ENCODE measurements at regions not wholly inside any gene's neighbourhood (a gene's known extent, or its start where the extent isn't known, plus 50 kb on each side); places are given as distances from the start of the nearest gene placed in this dataset.
"Not testable (repeated sequence)": the region's sequence is repeated elsewhere in the genome, so short reads cannot be mapped to it uniquely, and the experiment has no call there.

GRCh38 chrY:17511984-17512383 lies 368.0 kb downstream of the CDY2B start:
- H3K36me3 Mint-ChIP-seq; H3K4me1 Mint-ChIP-seq; H3K27ac Mint-ChIP-seq; DNase-seq; H3K27me3 ChIP-seq (ENCODE audit: control insufficient read depth, insufficient read depth, low read length); H3K4me3 Mint-ChIP-seq; H3K27me3 Mint-ChIP-seq (ENCODE audit: low read depth in 2 of 2); H3K9me3 ChIP-seq (ENCODE audit: control insufficient read depth, insufficient read depth, low read length); H3K4me1 ChIP-seq (ENCODE audit: control insufficient read depth, insufficient read depth, low read length); H3K9me3 Mint-ChIP-seq; ATAC-seq; H3K4me3 ChIP-seq (ENCODE audit: low read length); intact Hi-C loops (cut with micrococcal nuclease); H3K36me3 ChIP-seq (ENCODE audit: control insufficient read depth, insufficient read depth, low read length); H3K27ac ChIP-seq (ENCODE audit: low read length): not testable (repeated sequence)
- no CpG with 5 or more reads among the region's 3 CpGs for WGBS (ENCODE audit: insufficient coverage)

GRCh38 chrY:17511476-17511875 lies 368.5 kb downstream of the CDY2B start:
- no CpG with 5 or more reads among the region's 1 CpG for WGBS (ENCODE audit: insufficient coverage)
- intact Hi-C loops (cut with micrococcal nuclease); H3K36me3 Mint-ChIP-seq; H3K4me1 Mint-ChIP-seq; H3K9me3 ChIP-seq (ENCODE audit: control insufficient read depth, insufficient read depth, low read length); H3K27me3 Mint-ChIP-seq (ENCODE audit: low read depth in 2 of 2); H3K4me3 Mint-ChIP-seq; H3K27ac ChIP-seq (ENCODE audit: low read length); H3K4me1 ChIP-seq (ENCODE audit: control insufficient read depth, insufficient read depth, low read length); DNase-seq; H3K27ac Mint-ChIP-seq; H3K9me3 Mint-ChIP-seq; H3K4me3 ChIP-seq (ENCODE audit: low read length); ATAC-seq; H3K27me3 ChIP-seq (ENCODE audit: control insufficient read depth, insufficient read depth, low read length); H3K36me3 ChIP-seq (ENCODE audit: control insufficient read depth, insufficient read depth, low read length): not testable (repeated sequence)

GRCh38 chrY:17505834-17506233 lies 374.2 kb downstream of the CDY2B start:
- H3K4me1 Mint-ChIP-seq; H3K27ac ChIP-seq (ENCODE audit: low read length); H3K27ac Mint-ChIP-seq; H3K4me3 ChIP-seq (ENCODE audit: low read length); H3K4me1 ChIP-seq (ENCODE audit: control insufficient read depth, insufficient read depth, low read length); H3K36me3 Mint-ChIP-seq; ATAC-seq; H3K4me3 Mint-ChIP-seq; H3K9me3 ChIP-seq (ENCODE audit: control insufficient read depth, insufficient read depth, low read length); H3K36me3 ChIP-seq (ENCODE audit: control insufficient read depth, insufficient read depth, low read length); H3K27me3 ChIP-seq (ENCODE audit: control insufficient read depth, insufficient read depth, low read length); DNase-seq; H3K27me3 Mint-ChIP-seq (ENCODE audit: low read depth in 2 of 2); intact Hi-C loops (cut with micrococcal nuclease); H3K9me3 Mint-ChIP-seq: not testable (repeated sequence)
- no CpG with 5 or more reads among the region's 2 CpGs for WGBS (ENCODE audit: insufficient coverage)

GRCh38 chrY:17484763-17485162 lies 395.3 kb downstream of the CDY2B start:
- H3K4me3 ChIP-seq (ENCODE audit: low read length); H3K36me3 Mint-ChIP-seq; H3K27ac ChIP-seq (ENCODE audit: low read length); H3K4me3 Mint-ChIP-seq; H3K9me3 ChIP-seq (ENCODE audit: control insufficient read depth, insufficient read depth, low read length); H3K27me3 Mint-ChIP-seq (ENCODE audit: low read depth in 2 of 2); H3K27me3 ChIP-seq (ENCODE audit: control insufficient read depth, insufficient read depth, low read length); H3K9me3 Mint-ChIP-seq; intact Hi-C loops (cut with micrococcal nuclease); ATAC-seq; H3K27ac Mint-ChIP-seq; DNase-seq; H3K4me1 Mint-ChIP-seq; H3K4me1 ChIP-seq (ENCODE audit: control insufficient read depth, insufficient read depth, low read length); H3K36me3 ChIP-seq (ENCODE audit: control insufficient read depth, insufficient read depth, low read length): not testable (repeated sequence)

- H3K9me3 Mint-ChIP-seq = not testable (repeated sequence)
Measured at GRCh38 chrY:17484157-17484556, 395.9 kb downstream of the CDY2B start.

GRCh38 chrY:17481389-17482022 lies 398.5 kb downstream of the CDY2B start:
- intact Hi-C loops (cut with micrococcal nuclease); H3K9me3 Mint-ChIP-seq; H3K27me3 ChIP-seq (ENCODE audit: control insufficient read depth, insufficient read depth, low read length); H3K9me3 ChIP-seq (ENCODE audit: control insufficient read depth, insufficient read depth, low read length); H3K36me3 ChIP-seq (ENCODE audit: control insufficient read depth, insufficient read depth, low read length); H3K4me1 Mint-ChIP-seq; DNase-seq; H3K27ac Mint-ChIP-seq; H3K36me3 Mint-ChIP-seq; H3K27ac ChIP-seq (ENCODE audit: low read length); H3K4me3 ChIP-seq (ENCODE audit: low read length); H3K4me3 Mint-ChIP-seq; H3K4me1 ChIP-seq (ENCODE audit: control insufficient read depth, insufficient read depth, low read length); H3K27me3 Mint-ChIP-seq (ENCODE audit: low read depth in 2 of 2): not testable (repeated sequence)
- ATAC-seq = peak in 1 of 3 donors; percentile 59
- WGBS (ENCODE audit: insufficient coverage) = no CpG with 5 or more reads among the region's 15 CpGs

More at GRCh38 chrY:17484157-17484556, 395.9 kb downstream of the CDY2B start:
- H3K36me3 Mint-ChIP-seq; intact Hi-C loops (cut with micrococcal nuclease); H3K27me3 Mint-ChIP-seq (ENCODE audit: low read depth in 2 of 2); H3K4me1 ChIP-seq (ENCODE audit: control insufficient read depth, insufficient read depth, low read length); H3K4me1 Mint-ChIP-seq; H3K4me3 ChIP-seq (ENCODE audit: low read length); DNase-seq; H3K27me3 ChIP-seq (ENCODE audit: control insufficient read depth, insufficient read depth, low read length); H3K27ac Mint-ChIP-seq; H3K9me3 ChIP-seq (ENCODE audit: control insufficient read depth, insufficient read depth, low read length); H3K36me3 ChIP-seq (ENCODE audit: control insufficient read depth, insufficient read depth, low read length); H3K27ac ChIP-seq (ENCODE audit: low read length); H3K4me3 Mint-ChIP-seq: not testable (repeated sequence)
- WGBS (ENCODE audit: insufficient coverage) = no CpG with 5 or more reads among the region's 2 CpGs
- ATAC-seq = peak in 1 of 3 donors; percentile 69

GRCh38 chrY:17472068-17472467 lies 408.0 kb downstream of the CDY2B start:
- H3K9me3 Mint-ChIP-seq; H3K4me1 Mint-ChIP-seq; ATAC-seq; H3K36me3 Mint-ChIP-seq; intact Hi-C loops (cut with micrococcal nuclease); H3K27me3 Mint-ChIP-seq (ENCODE audit: low read depth in 2 of 2); H3K27ac ChIP-seq (ENCODE audit: low read length); H3K27ac Mint-ChIP-seq; H3K4me1 ChIP-seq (ENCODE audit: control insufficient read depth, insufficient read depth, low read length); H3K4me3 ChIP-seq (ENCODE audit: low read length); H3K9me3 ChIP-seq (ENCODE audit: control insufficient read depth, insufficient read depth, low read length); DNase-seq; H3K4me3 Mint-ChIP-seq; H3K27me3 ChIP-seq (ENCODE audit: control insufficient read depth, insufficient read depth, low read length); H3K36me3 ChIP-seq (ENCODE audit: control insufficient read depth, insufficient read depth, low read length): not testable (repeated sequence)
- WGBS (ENCODE audit: insufficient coverage) = no CpG with 5 or more reads among the region's 3 CpGs

- intact Hi-C loops (cut with micrococcal nuclease); H3K9me3 Mint-ChIP-seq; H3K4me1 Mint-ChIP-seq; H3K4me3 Mint-ChIP-seq; H3K9me3 ChIP-seq (ENCODE audit: control insufficient read depth, insufficient read depth, low read length); DNase-seq; H3K27me3 Mint-ChIP-seq (ENCODE audit: low read depth in 2 of 2); H3K27ac ChIP-seq (ENCODE audit: low read length); H3K27ac Mint-ChIP-seq; H3K4me1 ChIP-seq (ENCODE audit: control insufficient read depth, insufficient read depth, low read length); H3K36me3 Mint-ChIP-seq; H3K36me3 ChIP-seq (ENCODE audit: control insufficient read depth, insufficient read depth, low read length); H3K27me3 ChIP-seq (ENCODE audit: control insufficient read depth, insufficient read depth, low read length); H3K4me3 ChIP-seq (ENCODE audit: low read length): not testable (repeated sequence)
- ATAC-seq = peak in 2 of 3 donors; percentile 53 to 61
- no CpG with 5 or more reads among the region's 11 CpGs for WGBS (ENCODE audit: insufficient coverage)
Measured at GRCh38 chrY:17459753-17460152, 420.3 kb downstream of the CDY2B start.

Measured in natural killer cell (primary cell).